ENCODE measurements at regions not wholly inside any gene's neighbourhood (a gene's known extent, or its start where the extent isn't known, plus 50 kb on each side); places are given as distances from the start of the nearest gene placed in this dataset.

DNA sequence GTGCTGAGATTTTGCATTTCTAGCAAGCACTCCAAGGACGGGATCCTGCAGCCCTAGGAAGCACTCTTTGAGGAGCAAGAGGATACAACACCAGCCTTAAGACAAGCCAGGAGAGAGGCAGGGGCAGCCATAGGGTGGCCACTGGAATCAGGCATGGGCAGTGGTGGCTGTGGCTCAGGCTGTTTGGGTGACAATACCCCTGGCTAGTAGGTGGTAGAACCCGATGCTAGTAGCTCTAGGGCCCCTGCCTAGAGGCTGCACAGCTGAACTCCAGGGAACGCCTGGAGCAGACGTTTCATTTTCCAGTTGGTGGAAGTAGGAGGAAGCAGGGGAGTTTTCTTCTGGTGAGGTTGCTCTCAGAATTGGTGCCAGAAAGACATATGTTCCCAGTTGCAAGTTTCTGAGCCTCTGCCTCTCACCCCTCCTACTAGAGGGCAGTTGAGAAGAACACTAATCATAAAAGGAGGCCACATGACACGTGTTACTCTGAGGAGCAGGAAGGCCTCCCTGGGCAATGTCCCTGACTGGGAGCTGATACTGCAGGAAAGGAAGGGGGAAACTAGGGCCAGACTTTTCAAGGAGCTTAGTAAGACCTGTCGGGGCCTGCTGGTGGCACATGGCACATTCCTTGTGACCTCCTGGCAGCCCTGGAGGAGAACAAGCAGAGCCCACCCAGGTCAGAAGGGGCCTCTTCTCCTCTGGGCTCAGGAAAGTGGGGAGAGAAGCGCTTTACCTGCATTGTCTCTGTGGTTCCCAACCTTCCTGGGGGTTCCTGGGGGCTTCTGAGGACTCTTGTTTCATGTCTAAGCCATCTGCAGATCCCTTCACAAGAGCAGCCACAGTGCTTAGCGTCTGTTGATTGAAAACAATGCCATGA, 56.6 kb upstream of the DRD2 start:
- TF ChIP-seq, protein P1, sequence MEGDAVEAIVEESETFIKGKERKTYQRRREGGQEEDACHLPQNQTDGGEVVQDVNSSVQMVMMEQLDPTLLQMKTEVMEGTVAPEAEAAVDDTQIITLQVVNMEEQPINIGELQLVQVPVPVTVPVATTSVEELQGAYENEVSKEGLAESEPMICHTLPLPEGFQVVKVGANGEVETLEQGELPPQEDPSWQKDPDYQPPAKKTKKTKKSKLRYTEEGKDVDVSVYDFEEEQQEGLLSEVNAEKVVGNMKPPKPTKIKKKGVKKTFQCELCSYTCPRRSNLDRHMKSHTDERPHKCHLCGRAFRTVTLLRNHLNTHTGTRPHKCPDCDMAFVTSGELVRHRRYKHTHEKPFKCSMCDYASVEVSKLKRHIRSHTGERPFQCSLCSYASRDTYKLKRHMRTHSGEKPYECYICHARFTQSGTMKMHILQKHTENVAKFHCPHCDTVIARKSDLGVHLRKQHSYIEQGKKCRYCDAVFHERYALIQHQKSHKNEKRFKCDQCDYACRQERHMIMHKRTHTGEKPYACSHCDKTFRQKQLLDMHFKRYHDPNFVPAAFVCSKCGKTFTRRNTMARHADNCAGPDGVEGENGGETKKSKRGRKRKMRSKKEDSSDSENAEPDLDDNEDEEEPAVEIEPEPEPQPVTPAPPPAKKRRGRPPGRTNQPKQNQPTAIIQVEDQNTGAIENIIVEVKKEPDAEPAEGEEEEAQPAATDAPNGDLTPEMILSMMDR (IDR thresholded peaks at IDR 0.05), result no peak
- TF ChIP-seq POLR2A (IDR thresholded peaks at IDR 0.05), result no peak
- TF ChIP-seq EP300 (IDR thresholded peaks at IDR 0.05), result no peak
